ENCODE measurements at regions not wholly inside any gene's neighbourhood (a gene's known extent, or its start where the extent isn't known, plus 50 kb on each side); places are given as distances from the start of the nearest gene placed in this dataset.
A peak's percentile ranks its signal among the peaks of the same experiment; 100 is the strongest.

GRCh38 chr12:45623221-45623620 is 106.3 kb upstream of the ARID2 start:
- Histone ChIP-seq H3K36me3 (ENCODE audit: insufficient read depth, low read length) (no peaks in the 10 kb centered on the region), H3K27me3 (ENCODE audit: insufficient read depth, low read length, poor library complexity, severe bottlenecking) (no peaks in the 10 kb centered on the region), H3K9me3 (ENCODE audit: low read length) (no peaks in the 10 kb centered on the region), H3K4me3 (ENCODE audit: low read length) (no peak overlapping the region), H3K27ac (ENCODE audit: low read depth, low read length) (no peak overlapping the region), H3K4me1 (ENCODE audit: insufficient read depth, low read length) (no peaks in the 10 kb centered on the region)
- no peak for DNase-seq
- no peak overlapping the region for H3K4me3 Mint-ChIP-seq
- peaks cover 0 to 6% (median 0%) of the 10 kb centered on the region in 3 donors for H3K36me3 Mint-ChIP-seq
- CTCF ChIA-PET = interaction anchor here (0.9 kb wide), 1 partner anchor 8 kb away, joined by 3 read pairs; no protein-coding TSS in a partner anchor
- H3K4me1 Mint-ChIP-seq = no peaks in the 10 kb centered on the region
- peaks cover 0 to 2% (median 0%) of the 10 kb centered on the region in 5 donors for H3K9me3 Mint-ChIP-seq
- POLR2A ChIA-PET = no interaction called here
- no peak overlapping the region for H3K27ac Mint-ChIP-seq
- H3K27me3 Mint-ChIP-seq = peaks cover 9 to 25% of the 10 kb centered on the region in 2 donors

- H3K27ac ChIP-seq (ENCODE audit: low read depth, low read length) = no peak overlapping the region
- no peak overlapping the region for H3K27ac Mint-ChIP-seq
- no peaks in the 10 kb centered on the region for H3K36me3 ChIP-seq (ENCODE audit: insufficient read depth, low read length)
- CTCF ChIA-PET = no interaction called here
- peaks cover 9 to 25% of the 10 kb centered on the region in 2 donors for H3K27me3 Mint-ChIP-seq
- no peaks in the 10 kb centered on the region for H3K9me3 ChIP-seq (ENCODE audit: low read length)
- POLR2A ChIA-PET = no interaction called here
- no peaks in the 10 kb centered on the region for H3K27me3 ChIP-seq (ENCODE audit: insufficient read depth, low read length, poor library complexity, severe bottlenecking)
- H3K9me3 Mint-ChIP-seq = peaks cover 0 to 2% (median 0%) of the 10 kb centered on the region in 5 donors
- DNase-seq = no peak
- H3K4me1 Mint-ChIP-seq = no peaks in the 10 kb centered on the region
- H3K4me3 Mint-ChIP-seq = no peak overlapping the region
- H3K4me3 ChIP-seq (ENCODE audit: low read length) = no peak overlapping the region
- peaks cover 0 to 6% (median 0%) of the 10 kb centered on the region in 3 donors for H3K36me3 Mint-ChIP-seq
- no peaks in the 10 kb centered on the region for H3K4me1 ChIP-seq (ENCODE audit: insufficient read depth, low read length)
Measured at GRCh38 chr12:45623940-45624339, 105.6 kb upstream of the ARID2 start.

- Histone ChIP-seq H3K9me3 (ENCODE audit: low read length) (no peaks in the 10 kb centered on the region), H3K4me1 (ENCODE audit: insufficient read depth, low read length) (no peaks in the 10 kb centered on the region), H3K36me3 (ENCODE audit: insufficient read depth, low read length) (no peaks in the 10 kb centered on the region), H3K27me3 (ENCODE audit: insufficient read depth, low read length, poor library complexity, severe bottlenecking) (no peaks in the 10 kb centered on the region), H3K4me3 (ENCODE audit: low read length) (no peak overlapping the region), H3K27ac (ENCODE audit: low read depth, low read length) (no peak overlapping the region)
- ChIA-PET POLR2A (no interaction called here), CTCF (no interaction called here)
- no peaks in the 10 kb centered on the region for H3K9me3 Mint-ChIP-seq
- peaks cover 10% of the 10 kb centered on the region in 2 donors for H3K27me3 Mint-ChIP-seq
- H3K36me3 Mint-ChIP-seq = no peaks in the 10 kb centered on the region
- no peaks in the 10 kb centered on the region for H3K4me1 Mint-ChIP-seq
- H3K4me3 Mint-ChIP-seq = no peak overlapping the region
- no peak overlapping the region for H3K27ac Mint-ChIP-seq
- DNase-seq = no peak
Measured at GRCh38 chr12:45626965-45627364, 102.5 kb upstream of the ARID2 start.

- Mint-ChIP-seq H3K9me3 (no peaks in the 10 kb centered on the region), H3K27me3 (peaks cover 8 to 9% of the 10 kb centered on the region in 2 donors), H3K36me3 (no peaks in the 10 kb centered on the region), H3K4me1 (no peaks in the 10 kb centered on the region), H3K4me3 (no peak overlapping the region), H3K27ac (peak overlapping the region in 1 of 8 donors; percentile 74)
- no peak for DNase-seq
- H3K27ac ChIP-seq (ENCODE audit: low read depth, low read length) = no peak overlapping the region
- ChIA-PET POLR2A (no interaction called here), CTCF (no interaction called here)
- H3K4me3 ChIP-seq (ENCODE audit: low read length) = no peak overlapping the region
- no peaks in the 10 kb centered on the region for H3K9me3 ChIP-seq (ENCODE audit: low read length)
- no peaks in the 10 kb centered on the region for H3K27me3 ChIP-seq (ENCODE audit: insufficient read depth, low read length, poor library complexity, severe bottlenecking)
- H3K36me3 ChIP-seq (ENCODE audit: insufficient read depth, low read length) = no peaks in the 10 kb centered on the region
- no peaks in the 10 kb centered on the region for H3K4me1 ChIP-seq (ENCODE audit: insufficient read depth, low read length)
Measured at GRCh38 chr12:45627407-45628069, 102.0 kb upstream of the ARID2 start.

GRCh38 chr12:45629292-45629691 is 100.2 kb upstream of the ARID2 start:
- DNase-seq = no peak
- Mint-ChIP-seq H3K27ac (no peak overlapping the region), H3K4me1 (no peaks in the 10 kb centered on the region), H3K27me3 (peaks cover 0 to 7% of the 10 kb centered on the region in 2 donors), H3K36me3 (no peaks in the 10 kb centered on the region), H3K4me3 (no peak overlapping the region), H3K9me3 (no peaks in the 10 kb centered on the region)
- no peaks in the 10 kb centered on the region for H3K9me3 ChIP-seq (ENCODE audit: low read length)
- no peak overlapping the region for H3K27ac ChIP-seq (ENCODE audit: low read depth, low read length)
- no peak overlapping the region for H3K4me3 ChIP-seq (ENCODE audit: low read length)
- H3K4me1 ChIP-seq (ENCODE audit: insufficient read depth, low read length) = no peaks in the 10 kb centered on the region
- no peaks in the 10 kb centered on the region for H3K36me3 ChIP-seq (ENCODE audit: insufficient read depth, low read length)
- no peaks in the 10 kb centered on the region for H3K27me3 ChIP-seq (ENCODE audit: insufficient read depth, low read length, poor library complexity, severe bottlenecking)
- ChIA-PET CTCF (no interaction called here), POLR2A (no interaction called here)

DNA sequence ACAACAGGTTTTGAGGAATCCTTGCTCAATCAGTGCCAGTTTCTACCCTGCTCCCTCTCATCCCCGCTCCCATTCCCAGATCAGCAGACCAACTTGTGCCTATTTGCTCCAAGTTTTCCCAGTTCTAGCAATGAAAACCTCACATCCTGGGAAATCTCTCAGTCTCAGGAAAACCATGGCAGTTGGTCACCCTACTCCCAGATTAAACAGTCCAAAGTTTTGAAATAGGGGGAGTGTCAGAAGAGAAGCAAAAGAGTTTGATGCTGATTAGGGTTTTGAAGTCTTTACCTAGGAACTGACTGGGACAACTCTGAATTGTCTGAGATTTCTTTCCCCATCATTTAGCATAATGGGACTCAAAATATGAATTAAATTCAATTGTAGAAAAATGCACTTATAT is 95.8 kb upstream of the ARID2 start:
- no peaks in the 10 kb centered on the region for H3K4me1 ChIP-seq (ENCODE audit: insufficient read depth, low read length)
- no peak overlapping the region for H3K27ac ChIP-seq (ENCODE audit: low read depth, low read length)
- CTCF ChIA-PET = no interaction called here
- H3K36me3 Mint-ChIP-seq = no peaks in the 10 kb centered on the region
- POLR2A ChIA-PET = no interaction called here
- no peaks in the 10 kb centered on the region for H3K27me3 ChIP-seq (ENCODE audit: insufficient read depth, low read length, poor library complexity, severe bottlenecking)
- no peak overlapping the region for H3K4me3 ChIP-seq (ENCODE audit: low read length)
- H3K9me3 Mint-ChIP-seq = no peaks in the 10 kb centered on the region
- peaks cover 0 to 4% (median 0%) of the 10 kb centered on the region in 3 donors for H3K4me1 Mint-ChIP-seq
- H3K4me3 Mint-ChIP-seq = no peak overlapping the region
- H3K27me3 Mint-ChIP-seq = peaks cover 0 to 8% of the 10 kb centered on the region in 2 donors
- no peaks in the 10 kb centered on the region for H3K36me3 ChIP-seq (ENCODE audit: insufficient read depth, low read length)
- no peaks in the 10 kb centered on the region for H3K9me3 ChIP-seq (ENCODE audit: low read length)
- no peak overlapping the region for H3K27ac Mint-ChIP-seq
- no peak for DNase-seq

DNA sequence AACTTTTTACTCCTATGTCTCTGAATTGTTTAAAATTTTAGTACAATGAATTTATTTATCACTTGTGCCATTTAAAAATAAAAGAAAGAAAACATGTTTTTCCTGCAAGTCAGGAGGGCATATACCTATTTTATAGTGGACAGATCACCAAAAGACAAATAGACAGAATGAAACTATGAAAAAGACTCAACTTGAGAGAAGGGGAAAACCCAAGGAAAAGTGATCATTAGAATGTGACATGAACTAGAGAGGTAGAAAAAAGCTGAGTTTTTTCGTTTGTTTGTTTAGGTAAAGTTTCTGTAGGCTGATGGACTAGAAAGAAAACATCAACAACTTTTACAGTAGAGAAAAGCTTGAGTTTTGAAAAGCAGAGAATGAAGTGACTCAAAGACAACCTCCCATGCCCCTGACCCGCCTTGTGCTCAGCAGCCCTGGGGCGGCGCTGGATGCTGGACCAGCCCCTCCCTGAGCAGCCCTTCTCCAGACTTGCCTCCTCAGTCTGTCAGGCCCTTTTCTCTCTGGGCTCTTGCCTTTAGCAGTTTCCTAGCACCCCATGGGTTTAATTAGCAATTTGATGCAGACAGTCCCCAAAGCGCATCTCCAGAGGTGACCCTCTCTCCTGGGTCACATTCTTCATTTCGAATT is 95.1 kb upstream of the ARID2 start:
- H3K9me3 ChIP-seq (ENCODE audit: low read length) = no peaks in the 10 kb centered on the region
- H3K4me3 ChIP-seq (ENCODE audit: low read length) = no peak overlapping the region
- DNase-seq = no peak
- no peaks in the 10 kb centered on the region for H3K36me3 ChIP-seq (ENCODE audit: insufficient read depth, low read length)
- CTCF ChIA-PET = no interaction called here
- Mint-ChIP-seq H3K36me3 (no peaks in the 10 kb centered on the region), H3K27ac (no peak overlapping the region), H3K27me3 (peaks cover 0 to 8% of the 10 kb centered on the region in 2 donors), H3K4me1 (peaks cover 0 to 4% (median 0%) of the 10 kb centered on the region in 3 donors), H3K4me3 (no peak overlapping the region), H3K9me3 (no peaks in the 10 kb centered on the region)
- POLR2A ChIA-PET = no interaction called here
- H3K4me1 ChIP-seq (ENCODE audit: insufficient read depth, low read length) = no peaks in the 10 kb centered on the region
- H3K27ac ChIP-seq (ENCODE audit: low read depth, low read length) = no peak overlapping the region
- no peaks in the 10 kb centered on the region for H3K27me3 ChIP-seq (ENCODE audit: insufficient read depth, low read length, poor library complexity, severe bottlenecking)

- H3K36me3 ChIP-seq (ENCODE audit: insufficient read depth, low read length) = no peaks in the 10 kb centered on the region
- H3K4me1 ChIP-seq (ENCODE audit: insufficient read depth, low read length) = no peaks in the 10 kb centered on the region
- H3K4me1 Mint-ChIP-seq = peaks cover 0 to 4% (median 0%) of the 10 kb centered on the region in 3 donors
- peaks cover 0 to 5% of the 10 kb centered on the region in 2 donors for H3K27me3 Mint-ChIP-seq
- no peak overlapping the region for H3K27ac ChIP-seq (ENCODE audit: low read depth, low read length)
- no peak overlapping the region for H3K4me3 Mint-ChIP-seq
- no peaks in the 10 kb centered on the region for H3K36me3 Mint-ChIP-seq
- no peaks in the 10 kb centered on the region for H3K27me3 ChIP-seq (ENCODE audit: insufficient read depth, low read length, poor library complexity, severe bottlenecking)
- H3K9me3 ChIP-seq (ENCODE audit: low read length) = no peaks in the 10 kb centered on the region
- CTCF ChIA-PET = no interaction called here
- H3K27ac Mint-ChIP-seq = no peak overlapping the region
- H3K4me3 ChIP-seq (ENCODE audit: low read length) = no peak overlapping the region
- no peak for DNase-seq
- H3K9me3 Mint-ChIP-seq = no peaks in the 10 kb centered on the region
- POLR2A ChIA-PET = no interaction called here
Measured at GRCh38 chr12:45637242-45637641, 92.3 kb upstream of the ARID2 start.

Measured in CD8-positive, alpha-beta memory T cell (primary cell).